IPS-15b (cell line): ENCODE measurements at regions not wholly inside any gene's neighbourhood (a gene's known extent, or its start where the extent isn't known, plus 50 kb on each side); places are given as distances from the start of the nearest gene placed in this dataset.

ENCODE experiments used
- H3K27me3 ChIP-seq: one replicate; pipeline ENCODE4 v1.6.1; 2013; ENCODE audit warnings: low read length; ENCODE audit not compliant: control insufficient read depth, insufficient read depth
- H3K36me3 ChIP-seq: one replicate; pipeline ENCODE4 v1.6.1; 2013; ENCODE audit warnings: low read length; ENCODE audit not compliant: control insufficient read depth, insufficient read depth
- H3K4me1 ChIP-seq: one replicate; pipeline ENCODE4 v1.6.1; 2013; ENCODE audit warnings: mild to moderate bottlenecking, low read length; ENCODE audit not compliant: control insufficient read depth, insufficient read depth
- H3K4me3 ChIP-seq: one replicate; pipeline ENCODE4 v1.5.1; 2013; ENCODE audit warnings: low read depth, low read length
- H3K9ac ChIP-seq: one replicate; pipeline ENCODE4 v1.6.1; 2013; ENCODE audit warnings: low read depth, mild to moderate bottlenecking, low read length
- H3K9me3 ChIP-seq: one replicate; pipeline ENCODE4 v1.6.1; 2013; ENCODE audit warnings: mild to moderate bottlenecking, low read length; ENCODE audit not compliant: control insufficient read depth, insufficient read depth

- H3K9me3 ChIP-seq, result no peaks in the 10 kb centered on the region
- no peak overlapping the region for H3K9ac ChIP-seq
- H3K4me1 ChIP-seq, result peaks cover 3% of the 10 kb centered on the region
- no peaks in the 10 kb centered on the region for H3K36me3 ChIP-seq
- no peak overlapping the region for H3K4me3 ChIP-seq
- H3K27me3 ChIP-seq, result no peaks in the 10 kb centered on the region
Observed at GRCh38 chr14:42872786-42873185, 1266.1 kb downstream of the LRFN5 start.

- Histone ChIP-seq H3K36me3 (no peaks in the 10 kb centered on the region), H3K4me1 (peaks cover 3% of the 10 kb centered on the region), H3K27me3 (no peaks in the 10 kb centered on the region), H3K9ac (no peak overlapping the region), H3K4me3 (no peak overlapping the region), H3K9me3 (no peaks in the 10 kb centered on the region)
Observed at GRCh38 chr14:42869681-42870080, 1263.0 kb downstream of the LRFN5 start.

- Histone ChIP-seq H3K4me1 (no peaks in the 10 kb centered on the region), H3K4me3 (no peak overlapping the region), H3K9me3 (no peaks in the 10 kb centered on the region), H3K36me3 (no peaks in the 10 kb centered on the region), H3K27me3 (no peaks in the 10 kb centered on the region), H3K9ac (no peak overlapping the region)
Observed at GRCh38 chr14:42862114-42862513, 1255.4 kb downstream of the LRFN5 start.

GRCh38 chr14:42860371-42860770 lies 1253.7 kb downstream of the LRFN5 start:
- H3K27me3 ChIP-seq, result no peaks in the 10 kb centered on the region
- H3K4me3 ChIP-seq, result no peak overlapping the region
- no peaks in the 10 kb centered on the region for H3K9me3 ChIP-seq
- no peaks in the 10 kb centered on the region for H3K36me3 ChIP-seq
- no peaks in the 10 kb centered on the region for H3K4me1 ChIP-seq
- H3K9ac ChIP-seq, result no peak overlapping the region

- no peak overlapping the region for H3K4me3 ChIP-seq
- peaks cover 3% of the 10 kb centered on the region for H3K4me1 ChIP-seq
- no peak overlapping the region for H3K9ac ChIP-seq
- no peaks in the 10 kb centered on the region for H3K36me3 ChIP-seq
- no peaks in the 10 kb centered on the region for H3K9me3 ChIP-seq
- no peaks in the 10 kb centered on the region for H3K27me3 ChIP-seq
Observed at GRCh38 chr14:42856106-42856505, 1249.4 kb downstream of the LRFN5 start.

GRCh38 chr14:42855085-42855484 lies 1248.4 kb downstream of the LRFN5 start:
- H3K9me3 ChIP-seq, result no peaks in the 10 kb centered on the region
- no peaks in the 10 kb centered on the region for H3K36me3 ChIP-seq
- H3K4me1 ChIP-seq, result peaks cover 3% of the 10 kb centered on the region
- no peak overlapping the region for H3K4me3 ChIP-seq
- H3K9ac ChIP-seq, result no peak overlapping the region
- H3K27me3 ChIP-seq, result no peaks in the 10 kb centered on the region

GRCh38 chr14:42854061-42854460 lies 1247.4 kb downstream of the LRFN5 start:
- no peak overlapping the region for H3K9ac ChIP-seq
- no peaks in the 10 kb centered on the region for H3K9me3 ChIP-seq
- no peak overlapping the region for H3K4me3 ChIP-seq
- H3K36me3 ChIP-seq, result no peaks in the 10 kb centered on the region
- peaks cover 3% of the 10 kb centered on the region for H3K4me1 ChIP-seq
- no peaks in the 10 kb centered on the region for H3K27me3 ChIP-seq

GRCh38 chr14:42848652-42849051 lies 1242.0 kb downstream of the LRFN5 start:
- Histone ChIP-seq H3K36me3 (no peaks in the 10 kb centered on the region), H3K4me3 (no peak overlapping the region), H3K9me3 (no peaks in the 10 kb centered on the region), H3K27me3 (no peaks in the 10 kb centered on the region), H3K4me1 (no peaks in the 10 kb centered on the region), H3K9ac (no peak overlapping the region)

- H3K9ac ChIP-seq, result no peak overlapping the region
- H3K36me3 ChIP-seq, result no peaks in the 10 kb centered on the region
- H3K4me1 ChIP-seq, result no peaks in the 10 kb centered on the region
- H3K4me3 ChIP-seq, result no peak overlapping the region
- no peaks in the 10 kb centered on the region for H3K27me3 ChIP-seq
- H3K9me3 ChIP-seq, result no peaks in the 10 kb centered on the region
Observed at GRCh38 chr14:42814817-42815216, 1208.1 kb downstream of the LRFN5 start.

GRCh38 chr14:42806909-42807315 lies 1200.2 kb downstream of the LRFN5 start:
- Histone ChIP-seq H3K9me3 (no peaks in the 10 kb centered on the region), H3K27me3 (no peaks in the 10 kb centered on the region), H3K4me1 (no peaks in the 10 kb centered on the region), H3K36me3 (no peaks in the 10 kb centered on the region), H3K9ac (no peak overlapping the region), H3K4me3 (no peak overlapping the region)

GRCh38 chr14:42804141-42804540 lies 1197.5 kb downstream of the LRFN5 start:
- Histone ChIP-seq H3K4me3 (no peak overlapping the region), H3K9me3 (no peaks in the 10 kb centered on the region), H3K4me1 (no peaks in the 10 kb centered on the region), H3K27me3 (no peaks in the 10 kb centered on the region), H3K9ac (no peak overlapping the region), H3K36me3 (no peaks in the 10 kb centered on the region)

GRCh38 chr14:42802346-42802745 lies 1195.7 kb downstream of the LRFN5 start:
- no peaks in the 10 kb centered on the region for H3K27me3 ChIP-seq
- H3K9me3 ChIP-seq, result no peaks in the 10 kb centered on the region
- H3K36me3 ChIP-seq, result no peaks in the 10 kb centered on the region
- H3K4me3 ChIP-seq, result no peak overlapping the region
- no peaks in the 10 kb centered on the region for H3K4me1 ChIP-seq
- no peak overlapping the region for H3K9ac ChIP-seq

- no peaks in the 10 kb centered on the region for H3K4me1 ChIP-seq
- H3K9me3 ChIP-seq, result no peaks in the 10 kb centered on the region
- no peaks in the 10 kb centered on the region for H3K36me3 ChIP-seq
- H3K9ac ChIP-seq, result no peak overlapping the region
- H3K4me3 ChIP-seq, result no peak overlapping the region
- no peaks in the 10 kb centered on the region for H3K27me3 ChIP-seq
Observed at GRCh38 chr14:42792166-42792565, 1185.5 kb downstream of the LRFN5 start.
